Adrenal gland (tissue), 5 donors: ENCODE measurements at regions not wholly inside any gene's neighbourhood (a gene's known extent, or its start where the extent isn't known, plus 50 kb on each side); places are given as distances from the start of the nearest gene placed in this dataset.

Experiments used
- CTCF ChIP-seq, 6 experiments: fragments of 450-650 bp in 4 of 6; fragments of 200-600 bp in 2 of 6; sonication (generic) in 1 of 6; IDR thresholded peaks; 1 replicate in 5 of 6; 2 replicates in 1 of 6; pipeline versions ENCODE4 v1.5.1 to v1.8.0; 2016 to 2021; ENCODE audit warnings: antibody characterized with exemption in 6 of 6, mild to moderate bottlenecking in 2 of 6, moderate library complexity in 1 of 6
- POLR2A ChIP-seq, 2 donors: fragments of 450-650 bp; IDR thresholded peaks; one replicate each; pipeline ENCODE4 v1.6.1; 2017; ENCODE audit warnings: antibody characterized with exemption in 2 of 2, mild to moderate bottlenecking in 2 of 2, moderate library complexity in 1 of 2
- donor health status: DM: no; HTN: no; CAD: no.

DNA sequence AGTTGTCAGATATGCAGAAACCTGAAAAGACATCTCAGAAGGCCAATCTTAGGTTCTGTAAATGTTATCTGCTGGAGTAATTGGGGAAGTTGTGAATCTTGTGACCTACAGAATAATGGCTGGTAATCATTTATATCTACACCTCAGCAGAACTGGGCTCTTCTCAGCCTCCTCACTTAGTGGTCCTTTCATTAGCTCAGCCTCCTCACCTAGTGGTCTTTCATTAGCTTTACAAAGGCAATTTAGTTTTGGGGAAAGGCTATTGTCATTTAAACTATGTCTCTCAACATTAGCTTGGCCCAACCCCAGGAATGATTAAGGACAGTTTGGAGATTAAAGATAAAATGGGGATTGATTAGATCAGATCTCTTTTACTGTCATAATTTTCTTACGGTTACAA, 284.2 kb upstream of the SGCD start:
- no peak for TF ChIP-seq CTCF (IDR thresholded peaks at IDR 0.05)
- TF ChIP-seq POLR2A (IDR thresholded peaks at IDR 0.05): no peak
